ENCODE measurements at regions not wholly inside any gene's neighbourhood (a gene's known extent, or its start where the extent isn't known, plus 50 kb on each side); places are given as distances from the start of the nearest gene placed in this dataset.

DNA sequence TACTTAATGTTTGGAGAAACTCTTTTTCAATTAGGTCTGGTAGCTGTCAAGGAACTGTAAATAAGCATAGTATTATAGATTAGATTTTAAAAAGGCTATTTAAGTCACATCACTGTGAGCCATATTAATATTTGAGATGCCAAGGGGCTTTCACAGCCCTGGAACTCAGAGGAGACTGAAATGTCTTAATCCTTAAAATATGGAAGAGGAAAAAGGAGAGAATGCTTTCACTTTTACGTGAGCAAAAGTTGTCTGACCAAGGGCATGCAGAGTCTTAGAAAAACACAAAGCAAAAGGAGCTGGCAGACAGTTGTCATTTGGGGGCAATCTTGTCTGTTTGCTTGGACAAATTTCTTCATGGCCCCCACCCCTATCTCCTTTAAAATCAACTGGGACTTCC lies 253.2 kb upstream of the IGFBP7 start:
- Histone ChIP-seq H3K9ac (ENCODE audit: low read length in 3 of 3) (no peak overlapping the region), H3K27ac (ENCODE audit: low read depth in 2 of 2, low read length in 2 of 2) (no peak overlapping the region), H3K4me3 (ENCODE audit: low read length in 3 of 3) (no peak overlapping the region), H3K27me3 (ENCODE audit: control insufficient read depth, insufficient read depth, low read length) (no peaks in the 10 kb centered on the region), H3K36me3 (ENCODE audit: control insufficient read depth in 2 of 3, insufficient read depth in 3 of 3, low read length in 3 of 3) (no peaks in the 10 kb centered on the region), H3K9me3 (ENCODE audit: control insufficient read depth in 2 of 3, insufficient read depth in 1 of 3, low read length in 3 of 3) (no peaks in the 10 kb centered on the region), H3K4me1 (ENCODE audit: control insufficient read depth in 2 of 3, insufficient read depth in 2 of 3, low read depth in 1 of 3, low read length in 3 of 3) (no peaks in the 10 kb centered on the region)
- intact Hi-C loops (cut with DNase I), result no loop called here
- no peak for TF ChIP-seq CTCF (IDR thresholded peaks at IDR 0.05; ENCODE audit: borderline replicate concordance, extremely low read depth, insufficient read depth)
- FAIRE-seq (no peak), DNase-seq (no peak)

GRCh38 chr4:57360681-57361080 lies 250.5 kb upstream of the IGFBP7 start:
- H3K4me3 ChIP-seq (ENCODE audit: low read length in 3 of 3), result no peak overlapping the region
- TF ChIP-seq CTCF (IDR thresholded peaks at IDR 0.05; ENCODE audit: borderline replicate concordance, extremely low read depth, insufficient read depth), result no peak
- intact Hi-C loops (cut with DNase I), result no loop called here
- no peak for FAIRE-seq
- H3K4me1 ChIP-seq (ENCODE audit: control insufficient read depth in 2 of 3, insufficient read depth in 2 of 3, low read depth in 1 of 3, low read length in 3 of 3), result no peaks in the 10 kb centered on the region
- no peaks in the 10 kb centered on the region for H3K36me3 ChIP-seq (ENCODE audit: control insufficient read depth in 2 of 3, insufficient read depth in 3 of 3, low read length in 3 of 3)
- no peaks in the 10 kb centered on the region for H3K9me3 ChIP-seq (ENCODE audit: control insufficient read depth in 2 of 3, insufficient read depth in 1 of 3, low read length in 3 of 3)
- no peak for DNase-seq
- no peaks in the 10 kb centered on the region for H3K27me3 ChIP-seq (ENCODE audit: control insufficient read depth, insufficient read depth, low read length)
- H3K27ac ChIP-seq (ENCODE audit: low read depth in 2 of 2, low read length in 2 of 2), result no peak overlapping the region
- H3K9ac ChIP-seq (ENCODE audit: low read length in 3 of 3), result no peak overlapping the region

GRCh38 chr4:57355101-57355665 lies 245.0 kb upstream of the IGFBP7 start:
- DNase-seq (no peak), FAIRE-seq (no peak)
- TF ChIP-seq CTCF (IDR thresholded peaks at IDR 0.05; ENCODE audit: borderline replicate concordance, extremely low read depth, insufficient read depth), result no peak
- no peaks in the 10 kb centered on the region for H3K9me3 ChIP-seq (ENCODE audit: control insufficient read depth in 2 of 3, insufficient read depth in 1 of 3, low read length in 3 of 3)
- H3K27me3 ChIP-seq (ENCODE audit: control insufficient read depth, insufficient read depth, low read length), result no peaks in the 10 kb centered on the region
- H3K27ac ChIP-seq (ENCODE audit: low read depth in 2 of 2, low read length in 2 of 2), result no peak overlapping the region
- no peak overlapping the region for H3K9ac ChIP-seq (ENCODE audit: low read length in 3 of 3)
- H3K4me3 ChIP-seq (ENCODE audit: low read length in 3 of 3), result no peak overlapping the region
- H3K4me1 ChIP-seq (ENCODE audit: control insufficient read depth in 2 of 3, insufficient read depth in 2 of 3, low read depth in 1 of 3, low read length in 3 of 3), result no peaks in the 10 kb centered on the region
- intact Hi-C loops (cut with DNase I), result no loop called here
- no peaks in the 10 kb centered on the region for H3K36me3 ChIP-seq (ENCODE audit: control insufficient read depth in 2 of 3, insufficient read depth in 3 of 3, low read length in 3 of 3)

- no peak overlapping the region for H3K9ac ChIP-seq (ENCODE audit: low read length in 3 of 3)
- DNase-seq (no peak), FAIRE-seq (no peak)
- no peak for TF ChIP-seq CTCF (IDR thresholded peaks at IDR 0.05; ENCODE audit: borderline replicate concordance, extremely low read depth, insufficient read depth)
- intact Hi-C loops (cut with DNase I), result no loop called here
- no peaks in the 10 kb centered on the region for H3K4me1 ChIP-seq (ENCODE audit: control insufficient read depth in 2 of 3, insufficient read depth in 2 of 3, low read depth in 1 of 3, low read length in 3 of 3)
- no peak overlapping the region for H3K27ac ChIP-seq (ENCODE audit: low read depth in 2 of 2, low read length in 2 of 2)
- H3K36me3 ChIP-seq (ENCODE audit: control insufficient read depth in 2 of 3, insufficient read depth in 3 of 3, low read length in 3 of 3), result no peaks in the 10 kb centered on the region
- H3K9me3 ChIP-seq (ENCODE audit: control insufficient read depth in 2 of 3, insufficient read depth in 1 of 3, low read length in 3 of 3), result peaks cover 0 to 2% (median 0%) of the 10 kb centered on the region in 3 donors
- no peaks in the 10 kb centered on the region for H3K27me3 ChIP-seq (ENCODE audit: control insufficient read depth, insufficient read depth, low read length)
- no peak overlapping the region for H3K4me3 ChIP-seq (ENCODE audit: low read length in 3 of 3)
Measured at GRCh38 chr4:57351731-57352130, 241.5 kb upstream of the IGFBP7 start.

Measured in kidney (tissue), 13 donors.